ENCODE measurements at regions not wholly inside any gene's neighbourhood (a gene's known extent, or its start where the extent isn't known, plus 50 kb on each side); places are given as distances from the start of the nearest gene placed in this dataset.

- no peaks in the 10 kb centered on the region for H3K36me3 Mint-ChIP-seq
- no peak for ATAC-seq (ENCODE audit: low read depth in 2 of 2)
- H3K9me3 Mint-ChIP-seq: no peaks in the 10 kb centered on the region
- H3K4me3 Mint-ChIP-seq: no peak overlapping the region
- DNase-seq: no peak
- H3K27me3 Mint-ChIP-seq: peaks cover 4 to 17% (median 12%) of the 10 kb centered on the region in 3 donors
- no peak overlapping the region for H3K27ac Mint-ChIP-seq
- H3K4me1 Mint-ChIP-seq: peaks cover 8 to 22% (median 16%) of the 10 kb centered on the region in 3 donors
Measured at GRCh38 chr3:188051801-188052168, 102.2 kb upstream of the LPP start.

DNA sequence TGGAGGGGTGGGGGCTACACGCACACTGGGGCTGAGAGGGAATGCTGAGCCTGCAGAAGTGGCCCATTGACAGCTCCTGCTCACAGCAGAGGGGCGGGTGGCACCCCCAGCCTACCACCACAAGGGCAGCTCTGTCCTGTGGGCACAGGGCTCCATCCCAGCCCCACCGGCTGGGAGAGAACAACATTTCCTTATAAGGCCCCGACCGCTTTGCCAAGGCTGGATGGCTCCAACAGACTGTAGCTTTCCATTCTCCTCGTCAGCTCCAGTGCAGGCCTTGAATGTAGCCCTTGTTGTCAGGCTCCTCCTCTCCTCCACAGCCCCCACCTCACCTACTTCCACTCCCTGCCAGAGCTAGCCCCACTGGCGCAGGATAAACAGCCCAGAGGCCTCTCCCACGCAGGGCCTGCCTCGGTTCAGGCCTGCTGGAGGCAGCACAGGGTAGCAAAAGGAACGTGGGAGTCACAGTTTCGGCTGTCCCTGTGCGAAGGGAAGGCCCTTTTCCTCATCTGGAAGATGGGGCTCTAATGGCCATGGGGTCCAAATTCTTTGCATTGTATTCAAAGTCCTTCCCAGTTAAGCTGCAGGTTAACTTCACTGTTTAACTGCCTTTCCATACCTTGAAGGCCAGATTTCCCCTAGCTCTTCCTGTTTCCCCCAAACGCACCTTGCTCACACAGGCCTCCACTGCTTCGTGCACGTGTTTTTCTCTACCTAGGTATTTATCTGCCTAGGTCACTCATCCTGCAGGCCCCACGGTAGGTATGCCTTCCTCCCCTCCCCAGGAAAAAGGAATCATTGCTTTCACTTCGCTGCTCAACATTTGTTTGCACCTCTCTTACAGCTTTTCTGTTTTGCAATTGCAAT, 101.6 kb upstream of the LPP start:
- Mint-ChIP-seq H3K4me3 (no peak overlapping the region), H3K4me1 (peaks cover 8 to 22% (median 16%) of the 10 kb centered on the region in 3 donors), H3K36me3 (no peaks in the 10 kb centered on the region), H3K27me3 (peaks cover 4 to 14% (median 12%) of the 10 kb centered on the region in 3 donors), H3K27ac (peak overlapping the region in 1 of 6 donors; percentile 83), H3K9me3 (no peaks in the 10 kb centered on the region)
- ATAC-seq (ENCODE audit: low read depth in 2 of 2) (no peak), DNase-seq (no peak)

- H3K27ac Mint-ChIP-seq: peak overlapping the region in 1 of 6 donors; percentile 3
- H3K4me1 Mint-ChIP-seq: peaks cover 8 to 22% (median 16%) of the 10 kb centered on the region in 3 donors
Measured at GRCh38 chr3:188053036-188053340, 101.0 kb upstream of the LPP start.

GRCh38 chr3:188053710-188054380, 100.1 kb upstream of the LPP start:
- Mint-ChIP-seq H3K9me3 (no peaks in the 10 kb centered on the region), H3K36me3 (no peaks in the 10 kb centered on the region)
- no peak for ATAC-seq (ENCODE audit: low read depth in 2 of 2)

More at GRCh38 chr3:188053036-188053340, 101.0 kb upstream of the LPP start:
- Mint-ChIP-seq H3K27me3 (peaks cover 4 to 12% (median 11%) of the 10 kb centered on the region in 3 donors), H3K36me3 (no peaks in the 10 kb centered on the region), H3K9me3 (no peaks in the 10 kb centered on the region), H3K4me3 (peak overlapping the region in 1 of 8 donors; percentile 41)
- no peak for ATAC-seq (ENCODE audit: low read depth in 2 of 2)
- no peak for DNase-seq

GRCh38 chr3:188054541-188054940, 99.4 kb upstream of the LPP start:
- ATAC-seq (ENCODE audit: low read depth in 2 of 2) (no peak), DNase-seq (no peak)
- H3K4me3 Mint-ChIP-seq: no peak overlapping the region
- no peaks in the 10 kb centered on the region for H3K36me3 Mint-ChIP-seq
- H3K4me1 Mint-ChIP-seq: peaks cover 8 to 19% (median 14%) of the 10 kb centered on the region in 3 donors
- H3K27me3 Mint-ChIP-seq: peaks cover 4 to 12% (median 11%) of the 10 kb centered on the region in 3 donors
- H3K9me3 Mint-ChIP-seq: no peaks in the 10 kb centered on the region
- no peak overlapping the region for H3K27ac Mint-ChIP-seq

More at GRCh38 chr3:188053710-188054380, 100.1 kb upstream of the LPP start:
- no peak for DNase-seq
- H3K27me3 Mint-ChIP-seq: peaks cover 4 to 12% (median 11%) of the 10 kb centered on the region in 3 donors
- no peak overlapping the region for H3K4me3 Mint-ChIP-seq
- no peak overlapping the region for H3K27ac Mint-ChIP-seq
- peaks cover 8 to 22% (median 16%) of the 10 kb centered on the region in 3 donors for H3K4me1 Mint-ChIP-seq

GRCh38 chr3:188055388-188055787, 98.6 kb upstream of the LPP start:
- ATAC-seq (ENCODE audit: low read depth in 2 of 2): no peak
- H3K27ac Mint-ChIP-seq: no peak overlapping the region
- H3K9me3 Mint-ChIP-seq: no peaks in the 10 kb centered on the region
- H3K36me3 Mint-ChIP-seq: no peaks in the 10 kb centered on the region
- H3K27me3 Mint-ChIP-seq: peaks cover under 1 to 8% (median 5%) of the 10 kb centered on the region in 3 donors
- no peak for DNase-seq
- peaks cover 3 to 10% (median 6%) of the 10 kb centered on the region in 3 donors for H3K4me1 Mint-ChIP-seq
- no peak overlapping the region for H3K4me3 Mint-ChIP-seq

- no peaks in the 10 kb centered on the region for H3K9me3 Mint-ChIP-seq
- ATAC-seq (ENCODE audit: low read depth in 2 of 2) (no peak), DNase-seq (no peak)
- H3K27me3 Mint-ChIP-seq: peaks cover 0 to 8% (median 0%) of the 10 kb centered on the region in 3 donors
- H3K4me3 Mint-ChIP-seq: no peak overlapping the region
- peaks cover 0 to 12% (median 6%) of the 10 kb centered on the region in 3 donors for H3K4me1 Mint-ChIP-seq
- no peak overlapping the region for H3K27ac Mint-ChIP-seq
- H3K36me3 Mint-ChIP-seq: no peaks in the 10 kb centered on the region
Measured at GRCh38 chr3:188057124-188057523, 96.8 kb upstream of the LPP start.

DNA sequence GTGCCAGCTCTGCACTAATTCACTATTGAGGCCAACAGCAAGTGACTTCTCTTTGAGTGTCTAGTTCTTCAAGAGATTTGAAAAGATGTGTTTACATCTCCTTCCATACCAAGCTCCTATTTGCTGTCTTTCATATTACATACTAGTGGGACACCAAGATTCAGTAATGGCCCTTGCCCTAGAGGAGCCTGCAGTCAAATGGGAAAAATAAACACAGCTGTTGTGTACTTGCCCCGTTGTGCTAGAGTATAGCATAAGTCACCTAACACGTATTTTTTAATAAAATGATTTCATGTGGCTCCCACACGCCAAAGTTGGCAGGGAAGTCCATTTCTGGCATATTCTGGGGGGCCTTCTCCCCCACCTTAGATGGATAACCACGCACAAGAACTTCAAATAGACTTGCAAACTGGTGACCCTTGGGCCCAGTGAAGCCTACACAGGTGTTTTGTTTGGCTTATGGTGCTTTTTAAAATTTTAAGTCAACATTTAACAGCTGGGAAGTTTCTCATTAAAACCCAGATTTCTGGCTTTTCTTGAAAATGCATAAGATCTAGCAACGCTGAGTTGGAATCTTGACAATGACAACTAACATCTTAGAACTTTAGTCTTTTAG, 95.3 kb upstream of the LPP start:
- no peak for ATAC-seq (ENCODE audit: low read depth in 2 of 2)

DNA sequence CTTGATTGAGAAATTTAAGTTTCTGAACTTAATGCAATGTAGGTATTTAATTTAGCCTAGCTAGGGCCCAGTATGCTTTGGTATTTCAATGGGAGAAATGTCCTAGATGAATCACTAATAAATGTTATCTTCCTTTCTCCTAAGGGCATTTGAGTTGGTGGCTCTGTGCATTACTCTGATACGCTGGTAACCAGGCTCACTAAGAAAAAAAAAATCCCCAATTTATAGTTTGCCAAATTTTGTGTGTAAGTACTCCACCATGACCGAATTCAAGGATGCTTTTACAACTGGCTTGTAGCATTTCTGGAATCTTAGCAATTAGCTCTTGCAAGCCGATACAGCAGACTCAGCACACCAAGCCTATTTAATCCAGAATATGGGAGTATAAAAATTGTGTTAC, 94.6 kb upstream of the LPP start:
- H3K9me3 Mint-ChIP-seq: no peaks in the 10 kb centered on the region
- no peak overlapping the region for H3K4me3 Mint-ChIP-seq
- no peaks in the 10 kb centered on the region for H3K27me3 Mint-ChIP-seq
- H3K4me1 Mint-ChIP-seq: peaks cover 0 to 7% (median 6%) of the 10 kb centered on the region in 3 donors
- DNase-seq: no peak
- no peak for ATAC-seq (ENCODE audit: low read depth in 2 of 2)
- H3K36me3 Mint-ChIP-seq: no peaks in the 10 kb centered on the region
- H3K27ac Mint-ChIP-seq: peak overlapping the region in 1 of 6 donors; percentile 9

More for the DNA sequence above, 95.3 kb upstream of the LPP start:
- no peak overlapping the region for H3K4me3 Mint-ChIP-seq
- H3K9me3 Mint-ChIP-seq: no peaks in the 10 kb centered on the region
- no peak for DNase-seq
- peak overlapping the region in 1 of 6 donors; percentile 4 for H3K27ac Mint-ChIP-seq
- no peaks in the 10 kb centered on the region for H3K27me3 Mint-ChIP-seq
- H3K36me3 Mint-ChIP-seq: no peaks in the 10 kb centered on the region
- H3K4me1 Mint-ChIP-seq: peaks cover 0 to 7% (median 6%) of the 10 kb centered on the region in 3 donors

GRCh38 chr3:188060264-188060835, 93.6 kb upstream of the LPP start:
- Mint-ChIP-seq H3K4me3 (no peak overlapping the region), H3K36me3 (no peaks in the 10 kb centered on the region), H3K9me3 (no peaks in the 10 kb centered on the region), H3K27ac (peak overlapping the region in 2 of 6 donors; percentile 16 to 24), H3K27me3 (no peaks in the 10 kb centered on the region), H3K4me1 (peaks cover 0 to 7% (median 6%) of the 10 kb centered on the region in 3 donors)
- ATAC-seq (ENCODE audit: low read depth in 2 of 2) (no peak), DNase-seq (no peak)

- H3K27ac Mint-ChIP-seq: peak overlapping the region in 1 of 6 donors; percentile 53
- H3K4me3 Mint-ChIP-seq: no peak overlapping the region
- no peaks in the 10 kb centered on the region for H3K9me3 Mint-ChIP-seq
- ATAC-seq (ENCODE audit: low read depth in 2 of 2) (peak; percentile 71 to 72), DNase-seq (peak; percentile 13)
- no peaks in the 10 kb centered on the region for H3K36me3 Mint-ChIP-seq
- no peaks in the 10 kb centered on the region for H3K27me3 Mint-ChIP-seq
- peaks cover 0 to 7% (median 6%) of the 10 kb centered on the region in 3 donors for H3K4me1 Mint-ChIP-seq
Measured at GRCh38 chr3:188060840-188061544, 93.0 kb upstream of the LPP start.

GRCh38 chr3:188062216-188062615, 91.7 kb upstream of the LPP start:
- Mint-ChIP-seq H3K27me3 (no peaks in the 10 kb centered on the region), H3K9me3 (no peaks in the 10 kb centered on the region), H3K4me1 (peaks cover 0 to 7% (median 6%) of the 10 kb centered on the region in 3 donors), H3K4me3 (no peak overlapping the region), H3K27ac (no peak overlapping the region), H3K36me3 (no peaks in the 10 kb centered on the region)
- ATAC-seq (ENCODE audit: low read depth in 2 of 2) (no peak), DNase-seq (no peak)
